ENCODE measurements at regions not wholly inside any gene's neighbourhood (a gene's known extent, or its start where the extent isn't known, plus 50 kb on each side); places are given as distances from the start of the nearest gene placed in this dataset.

DNA sequence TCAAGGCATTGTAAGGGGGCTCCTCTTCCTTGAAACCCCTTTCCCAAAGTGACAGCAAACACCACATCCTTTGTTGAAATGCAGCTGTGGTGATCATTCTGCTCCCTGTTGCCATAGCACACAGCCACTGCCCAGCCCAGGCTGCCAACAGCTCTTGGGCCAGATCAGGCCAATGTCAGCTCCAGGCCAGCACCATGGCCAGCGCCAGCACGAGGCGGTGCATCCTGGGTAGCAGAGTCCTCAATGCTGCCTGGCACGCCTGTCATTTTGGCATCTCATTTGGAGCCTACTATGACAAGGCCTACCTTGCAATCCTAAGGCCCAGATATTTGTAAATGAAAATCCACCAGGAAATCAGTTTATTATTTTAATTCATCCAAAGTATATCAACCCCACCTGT lies 390.6 kb downstream of the DNAH5 start:
- Mint-ChIP-seq H3K27ac (no peak overlapping the region), H3K9me3 (no peaks in the 10 kb centered on the region), H3K4me3 (no peak overlapping the region), H3K27me3 (ENCODE audit: insufficient read depth) (peaks cover 2% of the 10 kb centered on the region), H3K4me1 (no peaks in the 10 kb centered on the region), H3K36me3 (ENCODE audit: low read depth) (no peaks in the 10 kb centered on the region)
- H3K9ac ChIP-seq (ENCODE audit: extremely low read depth, low read length, poor library complexity, severe bottlenecking), result no peak overlapping the region
- peak; percentile 93 for DNase-seq
- no peaks in the 10 kb centered on the region for H3K9me3 ChIP-seq (ENCODE audit: control insufficient read depth, low read length)
- H3K4me1 ChIP-seq (ENCODE audit: control insufficient read depth, insufficient read depth, low read length), result no peaks in the 10 kb centered on the region
- TF ChIP-seq, protein P1, sequence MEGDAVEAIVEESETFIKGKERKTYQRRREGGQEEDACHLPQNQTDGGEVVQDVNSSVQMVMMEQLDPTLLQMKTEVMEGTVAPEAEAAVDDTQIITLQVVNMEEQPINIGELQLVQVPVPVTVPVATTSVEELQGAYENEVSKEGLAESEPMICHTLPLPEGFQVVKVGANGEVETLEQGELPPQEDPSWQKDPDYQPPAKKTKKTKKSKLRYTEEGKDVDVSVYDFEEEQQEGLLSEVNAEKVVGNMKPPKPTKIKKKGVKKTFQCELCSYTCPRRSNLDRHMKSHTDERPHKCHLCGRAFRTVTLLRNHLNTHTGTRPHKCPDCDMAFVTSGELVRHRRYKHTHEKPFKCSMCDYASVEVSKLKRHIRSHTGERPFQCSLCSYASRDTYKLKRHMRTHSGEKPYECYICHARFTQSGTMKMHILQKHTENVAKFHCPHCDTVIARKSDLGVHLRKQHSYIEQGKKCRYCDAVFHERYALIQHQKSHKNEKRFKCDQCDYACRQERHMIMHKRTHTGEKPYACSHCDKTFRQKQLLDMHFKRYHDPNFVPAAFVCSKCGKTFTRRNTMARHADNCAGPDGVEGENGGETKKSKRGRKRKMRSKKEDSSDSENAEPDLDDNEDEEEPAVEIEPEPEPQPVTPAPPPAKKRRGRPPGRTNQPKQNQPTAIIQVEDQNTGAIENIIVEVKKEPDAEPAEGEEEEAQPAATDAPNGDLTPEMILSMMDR (conservative IDR thresholded peaks at IDR 0.05), result no peak
- peaks cover 8% of the 10 kb centered on the region for H3K27me3 ChIP-seq (ENCODE audit: control insufficient read depth, insufficient read depth, low read length, poor library complexity, severe bottlenecking)
- no peaks in the 10 kb centered on the region for H3K36me3 ChIP-seq (ENCODE audit: control insufficient read depth, insufficient read depth, low read length)
- 30 to 45% methylated on average over 3 to 4 of the region's 4 CpGs for WGBS, 2 experiments (ENCODE audit: insufficient coverage in 1 of 2, insufficient read length in 1 of 2)
- H3K4me3 ChIP-seq (ENCODE audit: low read length), result no peak overlapping the region
- H3K27ac ChIP-seq (ENCODE audit: low read depth, low read length), result no peak overlapping the region

DNA sequence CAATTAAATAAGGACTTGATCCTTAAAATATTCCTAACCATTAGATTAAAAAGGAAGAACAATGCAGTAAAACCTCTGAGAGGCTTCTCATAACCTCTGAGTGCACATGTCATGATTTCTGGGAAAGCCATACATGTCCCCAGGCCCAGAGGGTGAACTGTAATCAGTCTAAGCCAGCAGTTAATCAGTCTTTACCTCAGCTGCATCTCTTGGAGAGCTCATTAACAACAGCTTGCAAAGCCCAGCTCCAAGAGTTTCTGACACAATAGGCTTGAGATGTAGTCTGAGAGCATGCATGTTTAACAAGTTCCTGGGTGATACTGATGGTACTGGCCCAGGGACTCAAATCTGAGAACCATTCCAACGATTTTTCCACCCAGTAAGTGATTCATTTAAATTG lies 392.1 kb downstream of the DNAH5 start:
- H3K4me1 Mint-ChIP-seq, result no peaks in the 10 kb centered on the region
- H3K9me3 Mint-ChIP-seq, result no peaks in the 10 kb centered on the region
- H3K4me3 Mint-ChIP-seq, result no peak overlapping the region
- WGBS, 2 experiments (ENCODE audit: insufficient coverage in 1 of 2, insufficient read length in 1 of 2), result 78 to 80% methylated on average over 1 of the region's 1 CpG
- Histone ChIP-seq H3K36me3 (ENCODE audit: control insufficient read depth, insufficient read depth, low read length) (no peaks in the 10 kb centered on the region), H3K27me3 (ENCODE audit: control insufficient read depth, insufficient read depth, low read length, poor library complexity, severe bottlenecking) (peaks cover 8% of the 10 kb centered on the region), H3K4me1 (ENCODE audit: control insufficient read depth, insufficient read depth, low read length) (no peaks in the 10 kb centered on the region), H3K9me3 (ENCODE audit: control insufficient read depth, low read length) (no peaks in the 10 kb centered on the region), H3K4me3 (ENCODE audit: low read length) (no peak overlapping the region), H3K27ac (ENCODE audit: low read depth, low read length) (no peak overlapping the region), H3K9ac (ENCODE audit: extremely low read depth, low read length, poor library complexity, severe bottlenecking) (no peak overlapping the region)
- TF ChIP-seq, protein P1 (conservative IDR thresholded peaks at IDR 0.05), result no peak
- H3K36me3 Mint-ChIP-seq (ENCODE audit: low read depth), result no peaks in the 10 kb centered on the region
- peaks cover 2% of the 10 kb centered on the region for H3K27me3 Mint-ChIP-seq (ENCODE audit: insufficient read depth)
- H3K27ac Mint-ChIP-seq, result no peak overlapping the region
- no peak for DNase-seq

- no peaks in the 10 kb centered on the region for H3K36me3 Mint-ChIP-seq (ENCODE audit: low read depth)
- Histone ChIP-seq H3K9ac (ENCODE audit: extremely low read depth, low read length, poor library complexity, severe bottlenecking) (no peak overlapping the region), H3K27ac (ENCODE audit: low read depth, low read length) (no peak overlapping the region), H3K9me3 (ENCODE audit: control insufficient read depth, low read length) (no peaks in the 10 kb centered on the region), H3K36me3 (ENCODE audit: control insufficient read depth, insufficient read depth, low read length) (no peaks in the 10 kb centered on the region), H3K4me1 (ENCODE audit: control insufficient read depth, insufficient read depth, low read length) (no peaks in the 10 kb centered on the region), H3K27me3 (ENCODE audit: control insufficient read depth, insufficient read depth, low read length, poor library complexity, severe bottlenecking) (peaks cover 8% of the 10 kb centered on the region), H3K4me3 (ENCODE audit: low read length) (no peak overlapping the region)
- H3K27ac Mint-ChIP-seq, result no peak overlapping the region
- H3K27me3 Mint-ChIP-seq (ENCODE audit: insufficient read depth), result peaks cover 2% of the 10 kb centered on the region
- 78 to 80% methylated on average over 1 to 2 of the region's 2 CpGs for WGBS, 2 experiments (ENCODE audit: insufficient coverage in 1 of 2, insufficient read length in 1 of 2)
- TF ChIP-seq, protein P1 (conservative IDR thresholded peaks at IDR 0.05), result no peak
- no peak for DNase-seq
- no peaks in the 10 kb centered on the region for H3K9me3 Mint-ChIP-seq
- no peaks in the 10 kb centered on the region for H3K4me1 Mint-ChIP-seq
- no peak overlapping the region for H3K4me3 Mint-ChIP-seq
Measured at GRCh38 chr5:13551645-13552044, 392.8 kb downstream of the DNAH5 start.
